Stimulated activated CD4-positive, alpha-beta T cell treated with anti-CD3 and anti-CD28 coated beads, Interleukin-2, amount 100 ng/mL, for 4 hours (primary cell): ENCODE measurements at regions not wholly inside any gene's neighbourhood (a gene's known extent, or its start where the extent isn't known, plus 50 kb on each side); places are given as distances from the start of the nearest gene placed in this dataset.
"Not testable (repeated sequence)": the region's sequence is repeated elsewhere in the genome, so short reads cannot be mapped to it uniquely, and the experiment has no call there.

Experiments used
- DNase-seq: peaks from one replicate; pipeline ENCODE4 v3.0.0-alpha.2; 2020; ENCODE audit warnings: low read depth

- DNase-seq, result no peak
These were observed 358.3 kb upstream of the CFAP20DC start for GRCh38 chr3:59408047-59408624.

DNA sequence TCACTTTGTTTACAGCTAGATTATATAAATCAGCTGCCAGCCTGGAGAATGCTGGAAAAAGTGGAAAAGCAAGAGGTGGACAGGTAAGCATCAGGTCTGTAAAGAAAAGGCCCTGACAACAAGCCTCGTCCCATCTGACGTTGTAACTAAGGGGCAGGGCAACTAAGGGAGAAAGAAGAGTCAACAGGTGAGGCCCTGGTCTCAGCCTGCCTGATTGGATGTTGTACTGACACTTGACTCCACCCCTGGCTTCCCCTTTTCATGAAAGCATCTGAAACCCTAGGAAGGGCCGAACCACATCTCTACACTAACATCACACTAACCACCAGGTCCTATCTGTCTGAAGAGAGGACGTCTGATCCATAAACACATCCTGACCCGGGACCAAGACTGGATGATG, 357.6 kb upstream of the CFAP20DC start:
- DNase-seq, result no peak

GRCh38 chr3:59406943-59407342, 357.1 kb upstream of the CFAP20DC start:
- no peak for DNase-seq

GRCh38 chr3:59404851-59405250, 355.0 kb upstream of the CFAP20DC start:
- no peak for DNase-seq

DNA sequence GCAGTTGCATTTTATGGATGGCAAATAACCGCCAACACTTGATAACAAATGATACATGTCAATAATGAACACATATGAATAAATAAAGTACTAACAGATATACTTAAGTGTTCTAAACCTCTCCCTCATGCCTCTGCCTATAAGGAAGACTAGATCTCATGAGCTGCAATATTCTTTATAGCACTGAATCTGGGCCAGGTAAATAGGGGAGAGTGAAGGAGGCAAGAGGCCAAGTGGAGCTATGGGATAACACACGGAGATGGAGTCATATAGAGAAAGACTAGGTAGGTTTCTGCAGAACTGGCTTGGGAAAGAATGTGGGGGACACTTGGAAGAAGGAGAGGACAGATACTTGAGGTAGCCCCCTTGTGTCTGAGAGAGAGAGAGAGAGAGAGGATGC, 354.2 kb upstream of the CFAP20DC start:
- DNase-seq, result no peak

- DNase-seq, result no peak
These were observed 352.1 kb upstream of the CFAP20DC start for GRCh38 chr3:59401924-59402323.

DNA sequence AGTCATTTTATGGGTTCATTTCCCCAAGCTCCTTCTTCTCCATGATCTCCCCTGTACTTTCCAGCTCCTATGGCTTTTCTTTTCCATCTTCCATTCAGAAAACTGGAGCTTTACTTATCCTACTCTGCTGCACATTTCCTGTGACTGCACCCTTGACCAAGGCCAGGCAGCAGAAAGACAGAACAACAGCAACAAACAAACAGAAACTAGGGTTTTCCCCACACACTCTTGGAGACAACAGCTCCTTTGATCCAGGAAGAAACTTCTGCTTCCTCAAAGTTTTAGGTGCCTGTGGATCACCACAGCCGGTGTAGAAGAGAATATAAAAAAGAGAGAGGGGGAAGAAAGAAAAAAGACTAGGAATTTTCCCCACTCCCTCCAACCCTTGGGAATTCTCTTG, 342.3 kb upstream of the CFAP20DC start:
- no peak for DNase-seq

GRCh38 chr3:59391131-59391530, 341.3 kb upstream of the CFAP20DC start:
- no peak for DNase-seq

DNA sequence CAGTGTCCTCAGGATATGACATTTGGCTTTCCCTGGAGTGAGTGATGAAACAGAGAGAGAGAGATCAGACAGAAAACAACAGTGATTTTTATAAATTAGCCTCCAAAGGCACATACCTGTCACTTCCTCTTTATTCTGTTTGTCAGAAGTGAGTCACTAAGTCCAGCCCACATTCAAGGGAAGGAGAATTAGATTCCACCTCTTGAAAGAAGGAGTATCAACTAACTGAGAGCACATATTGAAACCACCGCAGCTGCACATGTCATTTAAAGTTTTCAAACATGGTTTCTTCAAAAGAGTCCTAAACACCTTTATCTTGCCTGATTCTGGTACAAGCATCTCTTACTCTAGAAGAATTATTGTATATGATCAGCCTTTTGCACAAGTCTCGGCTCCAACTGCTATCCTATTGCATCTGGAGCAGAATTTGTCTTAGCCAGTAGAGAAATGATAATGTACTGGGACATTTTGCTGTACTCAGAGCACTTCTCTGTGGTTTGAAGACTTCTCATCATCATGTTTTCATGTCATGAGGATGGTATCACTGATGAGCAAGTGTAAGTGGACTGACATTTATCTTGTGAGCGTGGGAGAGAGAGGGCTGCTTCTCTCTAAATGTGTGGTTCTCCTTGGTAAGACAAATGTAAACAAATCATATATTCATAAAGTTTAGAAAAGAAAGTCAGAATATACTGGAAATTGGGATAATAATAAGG, 338.9 kb upstream of the CFAP20DC start:
- no peak for DNase-seq

DNA sequence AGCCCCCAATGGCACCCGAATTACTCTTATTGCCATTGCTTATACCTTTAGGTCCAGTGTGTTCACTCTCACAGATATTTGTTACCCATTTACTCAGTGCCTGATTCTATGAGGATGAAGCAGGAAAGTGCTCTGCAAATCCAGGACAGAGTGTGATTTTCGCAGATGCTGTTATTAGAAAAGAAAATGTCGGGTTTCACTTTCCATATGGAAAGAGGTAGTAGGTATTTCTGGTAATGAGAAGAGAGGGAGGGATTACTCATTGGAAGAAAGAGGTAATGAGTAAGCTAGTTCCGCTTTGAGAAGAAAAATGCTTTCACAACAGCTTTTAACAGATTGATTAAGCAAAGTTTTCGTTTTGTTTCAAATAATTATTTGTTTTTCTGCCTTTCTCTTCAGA, 336.3 kb upstream of the CFAP20DC start:
- no peak for DNase-seq

GRCh38 chr3:59385547-59385946, 335.7 kb upstream of the CFAP20DC start:
- DNase-seq, result no peak

DNA sequence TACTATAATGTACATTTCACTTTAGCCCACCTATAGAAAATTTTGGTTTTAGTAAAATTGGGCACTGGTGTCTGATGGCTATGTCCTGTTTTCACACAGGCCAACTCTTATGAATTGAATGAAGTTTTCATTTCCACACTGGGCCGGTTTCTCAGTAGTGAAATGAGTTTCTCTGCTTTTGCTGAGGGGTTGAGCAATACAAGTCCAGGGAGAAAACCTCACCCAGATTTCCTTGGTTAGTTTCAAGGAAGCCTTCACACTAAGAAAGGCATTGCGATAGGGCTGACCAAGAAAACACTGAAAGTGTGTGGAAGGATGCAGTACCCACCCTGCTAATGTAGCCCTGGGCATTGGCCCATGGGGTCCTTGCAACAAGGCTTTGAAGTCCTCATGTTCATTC, 331.5 kb upstream of the CFAP20DC start:
- no peak for DNase-seq

- DNase-seq, result no peak
These were observed 330.3 kb upstream of the CFAP20DC start for GRCh38 chr3:59380146-59380545.

- no peak for DNase-seq
These were observed 325.0 kb upstream of the CFAP20DC start for GRCh38 chr3:59374818-59375211.

DNA sequence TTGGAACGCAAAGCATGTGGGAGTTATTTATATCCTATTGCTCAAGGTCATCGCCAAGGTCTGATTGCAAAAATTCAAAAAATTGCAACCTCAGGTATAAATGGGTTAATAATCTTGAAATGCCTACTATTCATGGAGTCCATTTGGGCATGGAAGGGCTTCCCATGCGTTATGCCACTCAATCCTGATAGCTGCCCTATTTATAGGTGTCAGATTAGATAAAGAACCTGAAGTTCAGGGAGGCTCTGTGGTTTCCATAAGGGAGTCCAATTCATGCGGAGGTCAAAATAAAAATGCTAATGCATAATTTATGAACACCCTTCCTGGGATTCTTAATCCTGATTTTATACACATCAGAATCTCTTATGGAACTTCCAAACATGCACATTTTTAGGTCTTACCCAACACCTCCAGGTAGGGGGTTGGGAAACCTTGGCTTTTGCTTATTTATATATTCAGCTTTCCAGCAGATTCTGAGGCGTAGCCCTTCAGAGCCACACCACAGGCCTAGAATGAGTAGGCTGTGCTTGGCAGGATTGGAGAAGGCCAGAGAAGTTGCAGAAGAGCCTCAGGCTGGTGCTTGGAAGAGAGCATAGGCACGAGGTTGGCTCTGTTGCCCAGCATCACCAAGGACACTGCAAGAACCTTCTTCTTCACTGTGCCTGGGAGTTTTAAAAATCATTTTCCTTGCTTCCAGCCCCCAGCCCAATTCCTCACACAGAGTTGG, 324.4 kb upstream of the CFAP20DC start:
- DNase-seq, result no peak

DNA sequence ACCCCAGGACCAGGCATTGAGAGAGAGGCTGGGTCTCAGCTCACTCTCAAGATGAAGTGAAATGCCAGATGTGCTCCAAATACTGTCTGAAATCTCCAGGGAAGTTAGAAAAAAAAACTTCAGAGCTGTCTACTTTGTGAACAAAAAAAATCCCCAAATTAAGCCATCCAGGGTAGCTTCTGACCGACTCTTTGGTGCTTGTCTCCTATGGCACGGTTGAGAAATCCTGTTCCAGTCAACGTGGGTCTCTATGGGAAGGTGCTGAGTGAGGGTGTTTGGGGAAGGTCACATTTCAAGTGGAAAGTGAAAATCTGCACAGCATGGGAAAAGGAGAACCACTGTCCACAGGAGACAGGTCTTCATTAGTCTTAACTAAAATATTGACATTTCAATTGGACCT, 322.5 kb upstream of the CFAP20DC start:
- DNase-seq, result no peak

- DNase-seq, result no peak
These were observed 319.3 kb upstream of the CFAP20DC start for GRCh38 chr3:59368900-59369675.

- no peak for DNase-seq
These were observed 317.3 kb upstream of the CFAP20DC start for GRCh38 chr3:59367150-59367549.

- DNase-seq, result no peak
These were observed 316.4 kb upstream of the CFAP20DC start for GRCh38 chr3:59366218-59366617.

- no peak for DNase-seq
These were observed 314.7 kb upstream of the CFAP20DC start for GRCh38 chr3:59364496-59364895.

- not testable (repeated sequence) for DNase-seq
These were observed 310.5 kb upstream of the CFAP20DC start for GRCh38 chr3:59360312-59360711.

GRCh38 chr3:59341459-59341858, 291.6 kb upstream of the CFAP20DC start:
- DNase-seq, result no peak

GRCh38 chr3:59339818-59340217, 290.0 kb upstream of the CFAP20DC start:
- no peak for DNase-seq
